Peyer's patch (tissue), 4 donors: ENCODE measurements at regions not wholly inside any gene's neighbourhood (a gene's known extent, or its start where the extent isn't known, plus 50 kb on each side); places are given as distances from the start of the nearest gene placed in this dataset.
A peak's percentile ranks its signal among the peaks of the same experiment; 100 is the strongest.
"Not testable (repeated sequence)": the region's sequence is repeated elsewhere in the genome, so short reads cannot be mapped to it uniquely, and the experiment has no call there.

Source experiments
- DNase-seq, 3 donors: peaks; one replicate each; pipeline ENCODE4 v3.0.0-alpha.2; 2017 to 2019
- H3K27ac ChIP-seq, 4 donors: fragments of 200-600 bp; sonication (generic); one replicate each; pipeline ENCODE4 v1.5.1; 2016 to 2019
- H3K27me3 ChIP-seq, 2 donors: fragments of 200-600 bp; sonication (generic); one replicate each; pipeline ENCODE4 v1.5.1; 2019
- H3K36me3 ChIP-seq, 3 donors: fragments of 200-600 bp; sonication (generic); one replicate each; pipeline ENCODE4 v1.5.1; 2016 to 2019
- H3K4me1 ChIP-seq, 4 donors: fragments of 200-600 bp; sonication (generic); one replicate each; pipeline ENCODE4 v1.5.1; 2016 to 2019
- H3K4me3 ChIP-seq, 4 donors: fragments of 200-600 bp; sonication (generic); 1 replicate in 3 of 4; 2 replicates in 1 of 4; pipeline ENCODE4 v1.5.1; 2016 to 2019; ENCODE audit warnings: mild to moderate bottlenecking in 1 of 4
- H3K9me3 ChIP-seq, 4 donors: fragments of 200-600 bp; sonication (generic); one replicate each; pipeline ENCODE4 v1.5.1; 2016 to 2019; ENCODE audit warnings: mild to moderate bottlenecking in 1 of 4
- CTCF ChIP-seq, 6 experiments: fragments of 450-650 bp in 4 of 6; fragments of 200-600 bp in 2 of 6; sonication (generic) in 1 of 6; IDR thresholded peaks; one replicate each; pipeline ENCODE4 v1.5.1; 2017 to 2019; ENCODE audit warnings: antibody characterized with exemption in 6 of 6, mild to moderate bottlenecking in 3 of 6, moderate library complexity in 1 of 6
- POLR2A ChIP-seq, 2 donors: fragments of 450-650 bp; IDR thresholded peaks; one replicate each; pipeline ENCODE4 v1.5.1; 2017; ENCODE audit warnings: antibody characterized with exemption in 2 of 2, mild to moderate bottlenecking in 2 of 2, moderate library complexity in 2 of 2

DNA sequence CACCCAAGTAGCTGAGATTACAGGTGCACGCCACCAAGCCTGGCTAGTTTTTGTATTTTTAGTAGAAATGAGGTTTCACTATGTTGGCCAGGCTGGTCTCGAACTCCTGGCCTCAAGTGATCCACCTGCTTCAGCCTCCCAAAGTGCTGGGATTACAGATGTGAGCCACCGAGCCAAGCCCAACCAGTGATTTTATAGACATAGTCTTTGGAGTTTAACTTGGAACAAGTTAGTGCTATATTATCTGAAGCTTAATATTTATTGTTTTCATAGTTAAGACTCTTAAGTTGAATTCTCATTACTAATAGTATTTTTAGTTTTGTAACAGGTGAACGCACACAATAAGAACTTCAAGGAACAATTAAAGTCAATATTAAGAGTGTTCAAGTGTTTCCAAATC lies 122.1 kb downstream of the SPAG6 start:
- H3K27me3 ChIP-seq, H3K4me3 ChIP-seq: not testable (repeated sequence)

GRCh38 chr10:22468570-22469320 lies 123.4 kb downstream of the SPAG6 start:
- DNase-seq, result no peak
- TF ChIP-seq POLR2A (IDR thresholded peaks at IDR 0.05) (no peak), CTCF (IDR thresholded peaks at IDR 0.05) (no peak)

More for the DNA sequence above, 122.1 kb downstream of the SPAG6 start:
- not testable (repeated sequence) for DNase-seq, H3K27ac ChIP-seq, H3K9me3 ChIP-seq, H3K4me1 ChIP-seq, H3K36me3 ChIP-seq

DNA sequence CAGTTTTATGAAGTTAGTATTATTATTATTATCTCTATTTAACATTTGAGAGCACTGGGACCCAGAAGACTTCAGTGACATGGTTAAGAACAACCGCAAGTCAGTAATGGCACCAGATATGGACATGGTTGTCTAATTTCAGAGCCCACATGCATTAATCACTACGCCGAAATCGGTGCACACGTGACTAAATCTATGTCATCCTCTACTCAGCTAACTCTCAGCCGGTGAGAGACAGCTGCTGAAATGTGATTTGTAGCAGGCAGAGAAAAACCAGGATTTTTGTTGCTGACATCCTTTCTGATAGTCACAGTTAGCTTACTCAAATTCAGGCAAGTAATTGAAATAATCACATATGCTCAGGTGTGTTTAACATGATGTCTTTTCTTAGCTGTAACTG lies 127.7 kb downstream of the SPAG6 start:
- no peak overlapping the region for H3K27ac ChIP-seq
- H3K4me1 ChIP-seq, result peaks cover 0 to 22% (median 9%) of the 10 kb centered on the region in 4 donors
- TF ChIP-seq CTCF (IDR thresholded peaks at IDR 0.05), result no peak
- TF ChIP-seq POLR2A (IDR thresholded peaks at IDR 0.05), result no peak
- H3K27me3 ChIP-seq, result peaks cover 0 to 28% of the 10 kb centered on the region in 2 donors
- no peaks in the 10 kb centered on the region for H3K36me3 ChIP-seq
- no peak overlapping the region for H3K4me3 ChIP-seq
- H3K9me3 ChIP-seq, result no peaks in the 10 kb centered on the region
- DNase-seq, result no peak

More at GRCh38 chr10:22468570-22469320, 123.4 kb downstream of the SPAG6 start:
- Histone ChIP-seq H3K9me3 (no peaks in the 10 kb centered on the region), H3K36me3 (no peaks in the 10 kb centered on the region), H3K27me3 (no peaks in the 10 kb centered on the region), H3K4me1 (no peaks in the 10 kb centered on the region), H3K27ac (no peak overlapping the region), H3K4me3 (no peak overlapping the region)

DNA sequence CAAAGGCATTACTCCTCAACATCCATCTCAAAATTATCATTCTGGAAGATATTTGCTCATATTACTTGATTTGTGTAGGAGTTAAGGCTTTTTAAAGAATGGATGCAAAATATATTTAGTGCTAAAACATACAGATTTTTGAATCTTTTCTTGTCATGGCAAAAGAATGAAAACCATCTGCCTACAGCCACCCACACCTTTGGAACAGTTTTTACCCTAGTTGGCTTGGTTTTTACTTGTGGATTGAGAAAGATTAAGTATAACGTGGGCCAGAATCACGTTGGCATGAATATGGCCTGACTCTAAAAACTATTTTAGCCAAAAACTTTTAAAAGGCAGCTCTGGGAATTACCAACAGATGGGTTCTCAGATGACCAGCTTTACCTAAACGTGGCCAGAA lies 128.2 kb downstream of the SPAG6 start:
- no peak for DNase-seq
- Histone ChIP-seq H3K27ac (no peak overlapping the region), H3K36me3 (no peaks in the 10 kb centered on the region), H3K4me1 (peaks cover 0 to 22% (median 9%) of the 10 kb centered on the region in 4 donors), H3K4me3 (no peak overlapping the region), H3K9me3 (no peaks in the 10 kb centered on the region), H3K27me3 (peaks cover 0 to 28% of the 10 kb centered on the region in 2 donors)
- no peak for TF ChIP-seq POLR2A (IDR thresholded peaks at IDR 0.05)
- no peak for TF ChIP-seq CTCF (IDR thresholded peaks at IDR 0.05)

- Histone ChIP-seq H3K36me3 (no peaks in the 10 kb centered on the region), H3K4me3 (peak overlapping the region; percentile 7 to 49 (median 44)), H3K27me3 (peaks cover 0 to 28% of the 10 kb centered on the region in 2 donors), H3K9me3 (no peaks in the 10 kb centered on the region), H3K27ac (no peak overlapping the region), H3K4me1 (peaks cover 0 to 22% (median 9%) of the 10 kb centered on the region in 4 donors)
- TF ChIP-seq CTCF (IDR thresholded peaks at IDR 0.05), result no peak
- no peak for TF ChIP-seq POLR2A (IDR thresholded peaks at IDR 0.05)
- DNase-seq, result no peak
Observed at GRCh38 chr10:22475651-22476600, 130.6 kb downstream of the SPAG6 start.
